CD14-positive monocyte (primary cell): ENCODE measurements at regions not wholly inside any gene's neighbourhood (a gene's known extent, or its start where the extent isn't known, plus 50 kb on each side); places are given as distances from the start of the nearest gene placed in this dataset.

Experiments
- DNase-seq, 3 donors: peaks; one replicate each; pipeline ENCODE4 v3.0.0-alpha.2; 2011 to 2022
- H2AFZ ChIP-seq: 2 replicates; pipeline ENCODE4 v1.6.0; 2012; ENCODE audit warnings: mild to moderate bottlenecking, low read depth, low read length, inconsistent platforms; ENCODE audit not compliant: insufficient read depth, poor library complexity, severe bottlenecking
- H3K27ac ChIP-seq, 2 donors: 1 replicate in 1 of 2; 2 replicates in 1 of 2; pipeline ENCODE4 v1.5.1; 2012 to 2013; ENCODE audit warnings: low read length in 2 of 2, control low read depth in 1 of 2, inconsistent platforms in 1 of 2, low read depth in 1 of 2, mild to moderate bottlenecking in 1 of 2
- H3K27me3 ChIP-seq, 2 donors: one replicate each; pipeline versions ENCODE4 v1.6.0 to v1.6.1; 2011 to 2013; ENCODE audit warnings: low read length in 2 of 2; ENCODE audit not compliant: control insufficient read depth in 2 of 2, insufficient read depth in 2 of 2
- H3K36me3 ChIP-seq, 2 donors: replicated peaks in 1 of 2; 1 replicate in 1 of 2; 2 replicates in 1 of 2; pipeline versions ENCODE4 v1.5.1 to v1.6.1; 2012 to 2013; ENCODE audit warnings: low read length in 2 of 2, control low read depth in 1 of 2, inconsistent platforms in 1 of 2, mild to moderate bottlenecking in 1 of 2; ENCODE audit not compliant: insufficient read depth in 2 of 2, control insufficient read depth in 1 of 2
- H3K4me1 ChIP-seq, 2 donors: 1 replicate in 1 of 2; 2 replicates in 1 of 2; pipeline versions ENCODE4 v1.5.1 to v1.6.1; 2012 to 2013; ENCODE audit warnings: low read length in 2 of 2, control low read depth in 1 of 2, inconsistent platforms in 1 of 2, mild to moderate bottlenecking in 1 of 2, moderate library complexity in 1 of 2; ENCODE audit not compliant: insufficient read depth in 2 of 2, control insufficient read depth in 1 of 2
- H3K4me2 ChIP-seq: replicated peaks from 2 replicates; pipeline ENCODE3; 2012; ENCODE audit warnings: low read length, moderate library complexity, mild to moderate bottlenecking; ENCODE audit not compliant: poor library complexity, severe bottlenecking; ENCODE audit errors: extremely low read depth
- H3K4me3 ChIP-seq, 3 experiments: fragments of 200-600 bp in 1 of 3; sonication (generic) in 1 of 3; replicated peaks in 1 of 3; 1 replicate in 2 of 3; 2 replicates in 1 of 3; pipeline ENCODE4 v1.5.1; 2011 to 2013; ENCODE audit warnings: low read length in 3 of 3, mild to moderate bottlenecking in 3 of 3, control low read depth in 2 of 3, low read depth in 2 of 3, inconsistent platforms in 1 of 3, moderate library complexity in 1 of 3
- H3K79me2 ChIP-seq: 2 replicates; pipeline ENCODE4 v1.6.0; 2012; ENCODE audit warnings: mild to moderate bottlenecking, control low read depth, inconsistent platforms, low read length, moderate library complexity; ENCODE audit not compliant: insufficient read depth
- H3K9ac ChIP-seq: 2 replicates; pipeline ENCODE4 v1.6.0; 2017; ENCODE audit warnings: low read length, mild to moderate bottlenecking; ENCODE audit not compliant: insufficient read depth, poor library complexity, severe bottlenecking
- H3K9me3 ChIP-seq, 2 donors: replicated peaks in 1 of 2; 1 replicate in 1 of 2; 2 replicates in 1 of 2; pipeline versions ENCODE4 v1.5.1 to v1.6.1; 2012 to 2013; ENCODE audit warnings: low read length in 2 of 2, control low read depth in 1 of 2; ENCODE audit not compliant: control insufficient read depth in 1 of 2, insufficient read depth in 1 of 2
- H4K20me1 ChIP-seq: 2 replicates; pipeline ENCODE4 v1.6.0; 2012; ENCODE audit warnings: mild to moderate bottlenecking, low read length, control low read depth, moderate library complexity; ENCODE audit not compliant: insufficient read depth
- H3K27ac Mint-ChIP-seq, 7 donors: one replicate each; pipeline ENCODE4 v1.8.0; 2020; ENCODE audit warnings: mild to moderate bottlenecking in 7 of 7, mixed read lengths in 7 of 7, moderate library complexity in 6 of 7, inconsistent platforms in 2 of 7
- H3K27me3 Mint-ChIP-seq, 3 donors: one replicate each; pipeline ENCODE4 v1.8.0; 2021 to 2022; ENCODE audit warnings: low read depth in 3 of 3, mild to moderate bottlenecking in 3 of 3, mixed read lengths in 3 of 3, moderate library complexity in 3 of 3, inconsistent platforms in 1 of 3
- H3K36me3 Mint-ChIP-seq, 2 donors: one replicate each; pipeline ENCODE4 v1.8.0; 2020; ENCODE audit warnings: mixed read lengths in 2 of 2, inconsistent platforms in 1 of 2, mild to moderate bottlenecking in 1 of 2
- H3K4me1 Mint-ChIP-seq: one replicate; pipeline ENCODE4 v1.8.0; 2020; ENCODE audit warnings: mild to moderate bottlenecking, mixed read lengths
- H3K4me3 Mint-ChIP-seq, 2 donors: one replicate each; pipeline ENCODE4 v1.8.0; 2020; ENCODE audit warnings: mild to moderate bottlenecking in 2 of 2, mixed read lengths in 2 of 2, moderate library complexity in 1 of 2
- H3K9me3 Mint-ChIP-seq, 7 donors: one replicate each; pipeline ENCODE4 v1.8.0; 2020 to 2022; ENCODE audit warnings: mixed read lengths in 7 of 7, mild to moderate bottlenecking in 6 of 7, moderate library complexity in 6 of 7, inconsistent platforms in 2 of 7
- WGBS: methylation state at CpG from one replicate; pipeline ENCODE4 v1.1.5; 2013; ENCODE audit warnings: missing lambda C conversion rate; ENCODE audit not compliant: insufficient coverage; 5-methylcytosine and 5-hydroxymethylcytosine counted together
- intact Hi-C, 2 donors: fragments of 100-400 bp; cut with micrococcal nuclease; formaldehyde crosslinking; loops; one replicate each; pipeline versions ENCODE4 v1.15.0 to v1.15.1; 2023
- TF ChIP-seq, protein P1 (sequence below): fragments of 200-600 bp; IDR thresholded peaks from one replicate; pipeline ENCODE4 v1.8.0; 2022; ENCODE audit warnings: antibody characterized with exemption, mild to moderate bottlenecking

DNA sequence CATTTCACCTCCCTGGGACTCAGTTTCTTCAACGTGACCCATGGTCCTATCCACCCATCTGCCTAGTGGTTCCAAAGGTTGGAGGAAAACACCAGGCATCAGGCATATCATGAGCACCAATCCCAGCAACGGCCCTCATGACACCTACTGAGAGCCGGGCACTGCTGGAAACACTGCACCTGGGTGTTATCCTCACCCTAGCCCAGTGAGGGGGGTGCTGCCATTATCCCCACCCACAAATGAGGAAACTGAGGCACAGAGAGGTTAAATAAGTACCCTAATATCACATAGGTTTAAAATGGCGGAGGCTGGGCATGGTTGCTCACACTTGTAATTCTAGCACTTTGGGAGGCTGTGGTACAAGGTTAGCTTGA, 206.9 kb downstream of the MATN1 start:
- H3K79me2 ChIP-seq = no peaks in the 10 kb centered on the region
- H3K27ac Mint-ChIP-seq = no peak overlapping the region
- no peaks in the 10 kb centered on the region for H3K4me1 Mint-ChIP-seq
- TF ChIP-seq, protein P1, sequence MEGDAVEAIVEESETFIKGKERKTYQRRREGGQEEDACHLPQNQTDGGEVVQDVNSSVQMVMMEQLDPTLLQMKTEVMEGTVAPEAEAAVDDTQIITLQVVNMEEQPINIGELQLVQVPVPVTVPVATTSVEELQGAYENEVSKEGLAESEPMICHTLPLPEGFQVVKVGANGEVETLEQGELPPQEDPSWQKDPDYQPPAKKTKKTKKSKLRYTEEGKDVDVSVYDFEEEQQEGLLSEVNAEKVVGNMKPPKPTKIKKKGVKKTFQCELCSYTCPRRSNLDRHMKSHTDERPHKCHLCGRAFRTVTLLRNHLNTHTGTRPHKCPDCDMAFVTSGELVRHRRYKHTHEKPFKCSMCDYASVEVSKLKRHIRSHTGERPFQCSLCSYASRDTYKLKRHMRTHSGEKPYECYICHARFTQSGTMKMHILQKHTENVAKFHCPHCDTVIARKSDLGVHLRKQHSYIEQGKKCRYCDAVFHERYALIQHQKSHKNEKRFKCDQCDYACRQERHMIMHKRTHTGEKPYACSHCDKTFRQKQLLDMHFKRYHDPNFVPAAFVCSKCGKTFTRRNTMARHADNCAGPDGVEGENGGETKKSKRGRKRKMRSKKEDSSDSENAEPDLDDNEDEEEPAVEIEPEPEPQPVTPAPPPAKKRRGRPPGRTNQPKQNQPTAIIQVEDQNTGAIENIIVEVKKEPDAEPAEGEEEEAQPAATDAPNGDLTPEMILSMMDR = no peak
- peaks cover 1 to 11% (median 6%) of the 10 kb centered on the region in 3 donors for H3K27me3 Mint-ChIP-seq
- intact Hi-C loops = no loop called here
- 85% methylated on average over 3 of the region's 4 CpGs for WGBS
- no peak overlapping the region for H3K4me3 ChIP-seq
- no peaks in the 10 kb centered on the region for H3K36me3 ChIP-seq
- no peaks in the 10 kb centered on the region for H4K20me1 ChIP-seq
- no peak overlapping the region for H3K4me2 ChIP-seq
- no peak overlapping the region for H2AFZ ChIP-seq
- no peak overlapping the region for H3K27ac ChIP-seq
- no peak overlapping the region for H3K9ac ChIP-seq
- no peaks in the 10 kb centered on the region for H3K9me3 ChIP-seq
- H3K36me3 Mint-ChIP-seq = no peaks in the 10 kb centered on the region
- H3K27me3 ChIP-seq = no peaks in the 10 kb centered on the region
- peaks cover 0 to 2% (median 0%) of the 10 kb centered on the region in 7 donors for H3K9me3 Mint-ChIP-seq
- no peaks in the 10 kb centered on the region for H3K4me1 ChIP-seq
- H3K4me3 Mint-ChIP-seq = no peak overlapping the region
- no peak for DNase-seq

DNA sequence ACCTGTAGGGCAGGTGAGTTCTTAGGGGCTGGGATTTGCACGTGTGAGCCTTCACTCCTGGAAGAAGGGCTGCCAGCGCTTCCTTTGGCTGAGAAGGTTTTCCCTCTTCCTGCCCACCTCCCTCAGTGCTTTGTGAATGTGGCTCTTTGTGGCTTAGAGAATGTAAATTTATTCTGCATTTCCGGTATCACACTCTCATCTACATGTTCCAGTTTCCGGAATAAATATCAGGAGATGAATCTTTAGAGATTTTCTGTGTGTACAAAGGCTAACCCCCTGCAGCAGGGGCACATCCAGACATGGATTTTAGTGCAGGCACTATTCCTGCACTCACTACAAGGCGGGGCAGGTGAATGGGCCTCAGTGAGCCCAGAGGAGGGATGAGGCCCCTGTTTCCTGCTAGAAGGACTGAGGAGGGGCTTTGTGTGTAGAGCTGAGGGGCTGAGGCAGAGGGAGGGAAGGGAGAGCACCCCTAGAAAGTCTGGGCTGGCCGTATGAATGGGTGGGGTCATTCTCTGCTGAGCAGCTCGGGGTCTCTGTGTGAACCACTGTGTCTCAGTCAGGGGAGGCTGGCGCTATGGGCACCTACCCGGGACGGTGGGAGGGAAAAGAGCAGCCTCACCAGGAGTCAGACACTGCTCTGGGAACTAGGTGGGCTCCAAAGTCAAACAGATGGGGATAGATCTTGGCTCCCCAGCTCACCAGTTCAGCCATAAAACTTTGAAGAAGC, 207.5 kb downstream of the MATN1 start:
- H3K27me3 Mint-ChIP-seq = peaks cover 1 to 10% (median 6%) of the 10 kb centered on the region in 3 donors
- H3K36me3 Mint-ChIP-seq = no peaks in the 10 kb centered on the region
- no peaks in the 10 kb centered on the region for H3K27me3 ChIP-seq
- H3K4me3 ChIP-seq = no peak overlapping the region
- no peaks in the 10 kb centered on the region for H3K79me2 ChIP-seq
- H3K27ac ChIP-seq = no peak overlapping the region
- H2AFZ ChIP-seq = no peak overlapping the region
- no peaks in the 10 kb centered on the region for H4K20me1 ChIP-seq
- H3K4me3 Mint-ChIP-seq = no peak overlapping the region
- WGBS = 80% methylated on average over 4 of the region's 10 CpGs
- DNase-seq = no peak
- no peaks in the 10 kb centered on the region for H3K9me3 ChIP-seq
- peaks cover 0 to 2% (median 0%) of the 10 kb centered on the region in 7 donors for H3K9me3 Mint-ChIP-seq
- no peaks in the 10 kb centered on the region for H3K36me3 ChIP-seq
- no peaks in the 10 kb centered on the region for H3K4me1 Mint-ChIP-seq
- H3K27ac Mint-ChIP-seq = no peak overlapping the region
- no peaks in the 10 kb centered on the region for H3K4me1 ChIP-seq
- intact Hi-C loops = no loop called here
- TF ChIP-seq, protein P1 = no peak
- no peak overlapping the region for H3K4me2 ChIP-seq
- H3K9ac ChIP-seq = no peak overlapping the region
